HG02885 (cell line): ENCODE measurements at regions not wholly inside any gene's neighbourhood (a gene's known extent, or its start where the extent isn't known, plus 50 kb on each side); places are given as distances from the start of the nearest gene placed in this dataset.
A peak's percentile ranks its signal among the peaks of the same experiment; 100 is the strongest.

Experiments used
- ATAC-seq: cut with Tn5 transposase; IDR thresholded peaks from one replicate; pipeline ENCODE4 v1.9.1; 2021; ENCODE audit warnings: mild to moderate bottlenecking; ENCODE audit not compliant: unreplicated experiment, poor library complexity

GRCh38 chr12:90428881-90429280 lies 526.1 kb downstream of the CCER1 start:
- ATAC-seq = no peak

DNA sequence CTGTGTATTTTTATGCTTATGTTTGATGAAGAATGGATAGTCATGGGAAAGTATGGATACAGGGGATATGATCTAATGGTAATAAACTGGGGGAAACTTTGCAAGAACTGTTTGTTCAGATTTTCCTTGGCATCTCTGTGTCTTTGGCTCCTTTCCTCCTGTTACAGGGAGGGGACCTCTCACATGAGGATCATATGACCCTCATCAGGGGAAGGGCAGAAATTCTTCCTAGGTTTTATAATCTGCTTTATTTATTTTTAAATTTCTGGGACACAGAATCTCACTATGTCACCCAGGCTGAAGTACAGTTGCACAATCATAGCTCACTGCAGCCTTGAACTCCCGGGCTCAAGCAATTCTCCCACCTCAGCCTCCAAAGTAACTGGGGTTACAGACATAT lies 526.5 kb downstream of the CCER1 start:
- ATAC-seq = no peak

DNA sequence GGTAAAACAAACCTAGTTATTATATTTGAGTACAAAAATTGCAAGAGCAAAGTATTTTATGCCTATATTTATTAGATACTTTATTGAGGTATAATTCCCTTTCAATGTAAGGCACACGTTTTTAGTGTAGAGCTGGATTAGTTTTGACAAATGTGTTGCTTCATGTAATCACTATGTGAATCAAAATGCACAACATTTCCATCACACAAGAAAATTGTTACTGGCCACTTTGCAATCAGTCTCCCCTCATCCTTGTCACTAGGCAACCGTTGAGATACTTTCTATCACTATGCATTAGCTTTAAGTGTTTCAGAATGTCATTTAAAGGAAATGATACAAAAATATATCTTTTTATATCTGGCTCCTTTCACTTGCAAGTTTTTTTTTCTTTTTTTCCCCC lies 531.0 kb downstream of the CCER1 start:
- ATAC-seq = no peak

DNA sequence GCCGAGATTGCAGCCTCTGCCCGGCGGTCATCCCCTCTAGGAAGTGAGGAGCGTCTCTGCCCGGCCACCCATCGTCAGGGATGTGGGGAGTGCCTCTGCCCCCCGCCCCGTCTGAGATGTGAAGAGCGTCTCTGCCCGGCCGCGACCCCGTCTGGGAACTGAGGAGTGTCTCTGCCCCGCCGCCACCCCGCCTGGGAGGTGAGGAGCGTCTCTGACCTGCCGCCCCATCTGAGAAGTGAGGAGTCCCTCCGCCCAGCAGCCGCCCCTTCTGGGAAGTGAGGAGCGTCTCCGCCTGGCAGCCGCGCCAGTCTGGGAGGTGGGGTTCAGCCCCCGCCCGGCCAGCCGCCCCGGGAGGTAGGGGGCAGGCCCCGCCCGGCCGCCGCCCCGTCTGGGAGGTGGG lies 544.0 kb downstream of the CCER1 start:
- no peak for ATAC-seq

DNA sequence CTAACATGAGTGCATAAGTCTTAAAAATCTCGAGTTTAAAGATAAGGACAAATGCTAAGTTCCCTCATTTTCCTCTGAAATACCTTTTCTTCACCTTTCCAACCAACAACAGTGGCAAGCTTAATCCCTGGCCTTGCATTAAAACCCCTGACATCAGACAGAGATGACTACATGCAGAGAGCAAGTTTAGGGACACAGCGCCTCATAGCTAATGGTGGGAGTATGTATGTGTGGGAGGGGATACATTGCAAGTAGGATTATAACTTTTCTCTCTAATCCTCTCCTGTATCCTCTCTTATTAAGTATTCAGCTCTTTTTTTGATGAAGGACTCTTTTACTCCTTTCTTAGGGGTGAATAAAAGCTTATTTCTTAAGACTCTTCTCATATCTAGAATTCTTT lies 547.1 kb downstream of the CCER1 start:
- ATAC-seq = peak; percentile 44

GRCh38 chr12:90404071-90404470 lies 550.9 kb downstream of the CCER1 start:
- peak; percentile 66 for ATAC-seq

GRCh38 chr12:90401185-90401584 lies 553.8 kb downstream of the CCER1 start:
- no peak for ATAC-seq

DNA sequence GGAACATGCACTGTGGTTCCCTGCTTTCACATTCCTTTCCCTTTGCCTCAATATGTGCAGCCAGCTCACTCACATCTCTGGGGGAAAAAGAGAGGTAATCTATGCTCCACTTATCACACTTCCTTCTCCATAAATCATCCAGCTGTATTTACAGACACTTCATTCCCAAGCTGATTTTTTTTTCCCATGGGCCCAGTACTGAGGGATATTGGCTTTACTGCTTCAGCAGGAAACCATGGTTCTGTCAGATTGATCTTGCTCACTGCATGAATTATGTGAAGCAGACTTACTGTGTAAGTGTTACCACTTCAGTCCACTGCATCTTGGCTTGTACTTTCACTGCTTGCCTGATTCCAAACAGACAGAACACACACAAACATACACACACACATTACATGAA lies 555.6 kb downstream of the CCER1 start:
- no peak for ATAC-seq

DNA sequence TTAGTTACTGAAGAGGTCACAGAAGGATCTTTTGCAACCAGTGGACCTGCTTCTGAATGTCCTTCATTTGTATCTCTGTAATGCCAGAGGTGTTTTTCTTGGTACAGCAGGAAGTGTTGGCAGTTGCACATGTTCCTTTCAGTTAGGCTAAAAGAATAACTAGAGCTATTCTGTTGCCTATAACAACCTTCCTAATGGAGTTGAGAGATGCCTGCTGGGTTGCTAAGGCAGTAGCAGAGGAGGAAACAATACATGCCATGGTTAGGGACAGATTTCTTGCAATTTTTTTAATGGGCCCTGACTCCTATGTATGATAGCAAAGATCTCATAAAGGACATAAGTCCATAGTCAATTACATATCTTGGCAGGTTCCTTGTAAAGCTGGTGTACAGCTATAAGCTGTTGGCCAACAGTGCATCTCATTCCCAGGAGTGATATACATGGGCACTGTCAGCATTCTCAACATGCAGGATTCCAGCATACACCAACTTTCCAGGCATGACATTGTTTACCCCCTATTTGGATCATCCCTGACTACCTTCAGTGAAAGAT lies 556.6 kb downstream of the CCER1 start:
- no peak for ATAC-seq

DNA sequence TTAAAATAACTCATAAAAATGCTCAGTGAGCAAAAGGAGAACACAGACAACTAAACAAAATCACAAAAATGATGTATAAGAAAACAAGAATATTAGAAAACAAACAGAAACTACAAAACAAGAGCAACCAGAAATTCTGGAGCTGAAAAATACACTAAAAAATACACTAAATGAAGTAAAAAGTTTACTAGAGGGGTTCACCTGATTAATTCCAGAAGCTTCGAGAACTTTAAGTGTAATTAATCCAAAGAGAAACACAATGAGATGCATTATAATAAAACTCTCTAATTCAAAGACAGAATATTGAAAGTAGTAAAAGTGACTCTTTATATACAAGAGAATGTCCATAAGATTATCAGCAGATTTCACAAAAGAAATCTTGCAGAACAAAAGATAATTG lies 558.4 kb downstream of the CCER1 start:
- ATAC-seq = no peak

GRCh38 chr12:90393652-90394051 lies 561.3 kb downstream of the CCER1 start:
- ATAC-seq = no peak

- no peak for ATAC-seq
These were observed 561.9 kb downstream of the CCER1 start for GRCh38 chr12:90393089-90393488.

- no peak for ATAC-seq
These were observed 564.0 kb downstream of the CCER1 start for GRCh38 chr12:90390947-90391346.

GRCh38 chr12:90368081-90368480 lies 586.9 kb downstream of the CCER1 start:
- no peak for ATAC-seq

- ATAC-seq = no peak
These were observed 588.7 kb downstream of the CCER1 start for GRCh38 chr12:90366286-90366685.

DNA sequence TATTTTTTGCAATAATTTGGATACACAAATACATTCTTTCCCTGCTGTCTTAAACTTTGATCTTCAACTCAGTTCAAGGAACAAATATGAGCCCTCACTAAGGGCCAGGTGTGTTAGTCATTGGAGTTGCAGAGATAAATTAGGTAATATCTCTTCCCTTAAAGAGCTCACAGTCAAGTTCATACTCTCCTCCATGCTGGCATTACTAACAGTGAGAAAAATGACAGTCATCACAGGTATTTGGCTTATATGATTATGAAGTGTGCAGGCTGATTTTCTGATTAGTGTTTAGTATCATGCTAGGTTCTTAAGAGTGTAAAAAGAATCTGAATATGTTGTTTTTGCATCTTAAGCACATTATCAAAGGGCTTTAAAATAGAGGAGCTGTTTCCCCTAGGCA lies 594.7 kb downstream of the CCER1 start:
- ATAC-seq = no peak

DNA sequence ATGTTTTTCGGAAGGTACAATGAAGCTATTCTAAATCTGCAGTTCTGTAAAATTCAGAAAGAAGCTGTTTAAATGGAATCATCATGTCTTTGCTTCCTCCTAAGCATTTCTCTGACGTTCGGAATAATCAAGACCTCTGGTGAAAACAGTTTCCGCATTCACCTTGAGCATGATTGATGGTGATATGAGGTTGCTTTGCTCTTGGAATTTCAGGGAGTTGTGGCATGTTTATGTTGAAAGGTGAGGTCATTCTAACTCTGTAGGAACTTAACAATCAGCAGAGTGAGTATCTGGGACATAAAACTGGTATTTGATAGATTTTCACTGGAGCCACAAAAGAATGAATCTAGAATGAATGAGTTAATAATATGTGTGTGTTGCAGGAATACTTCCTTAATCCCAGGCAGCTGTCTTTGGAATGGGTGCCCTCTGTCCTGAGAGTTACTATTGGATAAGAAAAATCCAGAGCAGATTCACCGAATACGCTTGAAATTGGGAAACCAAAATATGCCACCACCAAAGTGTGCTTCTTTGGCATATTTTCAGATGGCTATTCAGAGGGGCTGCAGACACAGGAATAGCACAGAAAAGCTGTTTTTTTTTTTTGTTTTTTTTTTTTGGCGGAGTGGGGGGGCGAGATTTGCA lies 599.1 kb downstream of the CCER1 start:
- no peak for ATAC-seq

DNA sequence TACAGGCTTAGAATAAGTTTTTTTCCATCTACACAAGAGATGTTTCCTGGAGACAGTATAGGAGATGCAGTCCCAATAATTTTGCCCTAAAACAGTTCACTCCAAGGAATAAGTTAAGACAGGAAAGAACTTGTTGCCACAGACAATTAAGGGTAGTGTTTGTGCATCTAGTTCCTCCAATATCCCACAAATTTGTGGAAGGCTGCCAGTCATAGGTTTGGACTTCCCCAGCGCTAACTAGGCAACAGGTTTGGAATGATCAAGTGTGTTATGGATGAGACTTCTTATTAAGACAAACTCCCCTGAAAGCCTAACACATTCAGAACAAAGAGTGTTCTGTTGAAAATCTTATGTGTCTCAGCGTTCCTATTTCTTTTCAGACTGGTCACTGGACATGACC lies 611.0 kb downstream of the CCER1 start:
- ATAC-seq = no peak

DNA sequence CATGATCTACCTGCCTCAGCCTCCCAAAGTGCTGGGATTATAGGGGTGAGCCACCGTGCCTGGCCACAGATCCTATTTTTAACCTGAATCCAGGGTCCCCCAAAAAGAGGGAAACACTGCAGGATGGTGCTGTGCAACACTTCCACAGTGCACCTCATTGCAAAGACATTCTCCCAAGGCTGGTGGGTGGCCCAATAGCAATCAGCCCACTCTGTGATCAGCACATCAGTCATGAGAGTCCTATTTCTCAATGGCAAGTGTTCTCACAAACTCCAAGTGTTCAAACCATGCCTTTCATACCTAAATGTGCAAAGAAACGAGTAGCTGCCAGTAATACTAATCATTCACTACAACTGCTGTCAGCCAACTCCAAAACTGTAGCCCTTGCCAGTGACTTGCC lies 612.9 kb downstream of the CCER1 start:
- no peak for ATAC-seq

- no peak for ATAC-seq
These were observed 615.1 kb downstream of the CCER1 start for GRCh38 chr12:90339837-90340236.

- ATAC-seq = no peak
These were observed 616.6 kb downstream of the CCER1 start for GRCh38 chr12:90338365-90338764.

DNA sequence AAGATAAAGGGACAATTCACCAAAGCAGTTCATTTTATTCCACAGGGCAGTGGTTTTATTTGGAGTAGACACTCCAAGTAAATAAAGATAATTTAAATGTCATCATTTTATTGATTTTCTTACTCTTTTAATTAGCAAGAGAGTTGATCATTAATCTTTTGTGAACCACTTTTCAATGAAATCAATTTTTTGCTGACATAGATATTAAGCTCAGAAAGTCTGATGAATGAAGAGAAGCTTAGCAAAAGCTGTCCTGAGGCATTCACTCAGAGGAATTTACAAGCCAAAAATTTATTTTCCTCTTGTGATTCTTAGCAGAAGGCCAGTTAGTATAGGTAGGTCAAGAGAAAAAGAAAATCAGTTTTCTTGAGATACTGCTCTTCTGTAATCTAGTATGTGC lies 618.0 kb downstream of the CCER1 start:
- no peak for ATAC-seq

DNA sequence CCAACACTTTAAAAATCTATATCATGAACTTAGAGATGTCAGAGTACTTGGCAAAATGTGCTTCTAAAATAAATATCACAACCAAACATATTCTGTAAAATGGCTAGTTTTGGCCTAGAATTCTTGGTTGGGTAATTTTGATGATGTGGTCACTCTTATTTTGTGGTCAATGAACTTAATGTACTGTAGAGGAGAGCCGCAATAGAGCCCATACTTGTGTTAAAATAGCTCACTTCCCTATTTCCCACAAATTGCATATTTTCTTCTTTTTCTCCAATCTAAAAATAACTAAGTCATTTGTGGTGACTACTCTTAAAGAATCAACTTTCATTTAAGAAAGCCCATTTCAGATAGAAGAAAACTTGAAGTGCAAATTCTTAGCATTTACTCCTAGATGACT lies 619.4 kb downstream of the CCER1 start:
- no peak for ATAC-seq
